IPS DF 4.7 (cell line): ENCODE measurements at regions not wholly inside any gene's neighbourhood (a gene's known extent, or its start where the extent isn't known, plus 50 kb on each side); places are given as distances from the start of the nearest gene placed in this dataset.
"Not testable (repeated sequence)": the region's sequence is repeated elsewhere in the genome, so short reads cannot be mapped to it uniquely, and the experiment has no call there.

ENCODE experiments used
- DNase-seq: peaks from one replicate; pipeline ENCODE4 v3.0.0-alpha.2; 2013; ENCODE audit warnings: low spot score; ENCODE audit errors: extremely low read depth

DNA sequence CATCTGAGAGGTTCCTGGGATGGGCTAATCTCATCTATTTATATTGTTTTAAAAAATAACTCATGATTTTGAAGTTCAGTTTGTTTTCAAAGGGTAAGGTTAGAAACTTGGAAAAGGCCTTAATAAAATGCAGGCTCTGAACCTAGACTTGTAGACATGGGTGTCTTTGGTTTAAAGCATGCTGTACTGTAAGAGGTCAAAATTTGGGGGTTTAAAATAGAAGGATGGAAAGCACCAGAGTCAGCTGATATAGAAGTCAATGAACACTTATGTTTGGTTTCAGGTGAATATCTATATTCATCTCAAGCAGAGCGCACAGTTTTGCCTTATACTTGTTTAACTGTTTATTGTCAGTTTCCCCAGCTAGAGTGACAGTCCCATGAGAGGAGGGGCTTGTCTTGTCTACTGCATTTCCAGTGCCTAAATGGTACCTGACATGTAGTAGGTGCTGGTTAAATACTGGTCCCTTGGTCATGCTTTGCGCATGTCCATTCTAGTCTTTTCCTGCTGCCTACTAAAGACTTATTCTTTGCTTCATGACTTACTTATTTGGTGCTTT lies 112.3 kb upstream of the DTNBP1 start:
- DNase-seq: no peak

DNA sequence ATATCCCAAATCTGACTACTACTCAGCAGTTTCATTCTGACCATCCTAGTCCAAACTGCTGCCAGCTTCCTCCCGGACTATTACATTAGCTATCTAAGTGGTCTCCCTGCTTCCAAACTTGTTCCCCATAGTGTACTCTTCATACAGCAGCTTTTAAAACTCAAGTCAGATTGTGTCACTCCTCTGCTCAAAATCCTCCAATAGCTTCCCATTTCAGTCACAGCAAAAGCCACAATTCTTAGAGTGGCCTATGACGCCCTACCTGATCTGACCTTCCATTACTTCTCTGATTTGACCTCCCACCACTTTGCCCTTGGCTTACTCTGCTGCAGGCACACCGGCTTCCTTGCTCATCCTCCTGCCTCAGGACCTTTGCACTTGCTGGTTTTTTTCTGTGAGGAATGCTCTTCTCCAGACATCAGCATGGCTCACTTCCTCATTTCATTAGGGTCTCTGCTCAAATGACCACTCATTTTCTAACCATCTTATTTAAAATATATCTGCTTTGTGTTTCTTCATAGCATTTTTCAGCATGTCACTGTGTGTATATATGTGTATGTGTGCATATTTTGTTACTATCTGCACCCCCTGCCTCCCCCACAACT lies 111.1 kb upstream of the DTNBP1 start:
- DNase-seq: no peak

DNA sequence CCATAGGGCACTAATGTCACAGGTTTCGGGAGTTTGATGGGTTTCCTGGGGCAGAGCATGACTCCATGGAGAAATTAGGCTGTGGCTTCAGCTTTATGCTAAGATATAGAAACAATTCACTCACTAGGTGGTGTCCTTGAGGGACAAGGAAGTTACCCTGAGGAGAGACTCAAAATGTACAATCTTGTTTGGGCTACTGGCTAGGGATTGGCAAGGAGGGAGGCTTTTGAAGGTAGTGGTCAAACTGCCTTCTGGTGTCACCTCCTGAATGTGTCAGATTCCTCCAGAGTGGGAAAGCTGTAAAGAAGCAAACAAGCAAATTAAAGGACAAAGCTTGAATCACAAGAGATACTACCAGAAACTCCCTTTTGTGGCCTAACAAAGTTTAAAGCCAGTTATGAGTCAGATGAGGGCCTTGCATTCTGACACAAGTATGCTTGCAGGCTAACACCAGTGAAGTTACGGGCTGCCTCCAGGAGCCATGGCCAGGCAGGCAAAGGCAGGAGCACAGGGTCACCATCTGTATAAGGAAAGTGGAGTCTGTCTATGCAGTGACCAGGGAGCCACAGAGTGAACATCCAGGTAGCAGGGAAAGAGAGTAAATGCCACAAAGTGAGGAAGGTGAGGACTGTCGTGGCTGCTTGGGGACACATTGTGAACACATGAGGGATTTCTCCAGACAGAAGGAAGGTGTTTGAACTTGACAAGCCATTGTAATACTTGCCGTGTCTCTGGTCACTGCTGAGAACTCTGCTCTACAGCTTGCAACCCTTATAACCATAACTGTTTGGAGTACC lies 107.7 kb upstream of the DTNBP1 start:
- no peak for DNase-seq

DNA sequence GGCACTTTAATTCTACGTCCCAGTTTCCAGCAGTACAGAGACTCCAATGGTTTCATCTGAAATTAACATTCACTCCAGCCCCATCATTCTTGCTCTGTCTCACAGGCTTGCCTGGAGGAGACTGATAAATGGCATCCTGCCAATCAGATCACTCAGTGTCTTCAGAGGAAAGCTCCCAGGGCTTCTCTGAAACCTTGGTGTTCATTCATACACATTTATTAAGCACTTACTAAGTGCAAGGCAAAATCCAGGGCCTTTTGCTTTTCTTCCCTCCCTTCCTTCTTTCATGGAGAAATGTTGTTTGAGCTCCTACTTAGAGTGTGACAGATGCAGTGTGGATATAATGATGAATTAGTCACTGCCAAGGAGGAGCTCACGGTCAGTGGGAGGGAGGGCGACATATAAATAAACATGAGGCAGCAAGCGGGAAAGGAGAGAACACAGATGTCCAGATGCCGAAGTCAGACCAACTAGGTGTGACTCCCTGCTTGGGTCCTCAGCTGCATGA lies 106.7 kb upstream of the DTNBP1 start:
- DNase-seq: no peak

DNA sequence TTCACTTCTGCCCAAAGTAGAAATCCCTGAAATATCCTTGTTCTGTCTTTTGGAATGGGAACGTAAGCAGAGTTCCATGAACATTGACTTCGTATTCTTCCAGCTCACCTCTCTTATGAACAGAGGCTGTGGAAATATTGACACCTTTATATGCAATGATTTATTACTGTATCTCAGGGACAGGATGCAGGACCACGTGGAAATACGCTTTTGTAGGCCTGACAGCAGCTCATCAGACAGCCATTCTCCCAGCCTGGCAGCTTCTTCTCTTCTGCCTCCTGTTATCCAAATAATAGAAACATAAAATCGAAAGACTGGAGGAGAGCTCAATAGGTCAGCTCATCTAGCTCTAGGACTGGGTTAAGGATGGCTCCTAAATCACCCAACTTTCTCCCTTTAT lies 106.2 kb upstream of the DTNBP1 start:
- DNase-seq: no peak

DNA sequence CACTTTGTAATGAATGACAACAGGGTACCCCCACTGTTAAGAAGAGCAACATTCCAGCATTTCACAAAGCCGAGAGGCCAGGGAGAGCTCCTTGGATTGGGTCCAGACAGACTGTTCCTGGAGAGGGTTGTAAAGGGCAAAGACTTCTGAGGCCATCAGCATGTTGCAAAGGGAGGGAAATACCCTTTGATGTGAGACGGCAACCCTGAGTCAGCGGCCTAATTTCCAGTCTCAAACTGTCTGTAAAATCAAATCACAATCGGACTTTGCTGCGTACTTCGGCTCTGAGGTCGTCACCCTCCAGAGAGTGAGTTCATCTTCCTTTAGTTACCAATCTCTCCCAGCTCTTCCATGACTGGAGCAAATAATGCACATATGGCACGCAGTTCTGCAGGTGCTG lies 101.0 kb upstream of the DTNBP1 start:
- no peak for DNase-seq

DNA sequence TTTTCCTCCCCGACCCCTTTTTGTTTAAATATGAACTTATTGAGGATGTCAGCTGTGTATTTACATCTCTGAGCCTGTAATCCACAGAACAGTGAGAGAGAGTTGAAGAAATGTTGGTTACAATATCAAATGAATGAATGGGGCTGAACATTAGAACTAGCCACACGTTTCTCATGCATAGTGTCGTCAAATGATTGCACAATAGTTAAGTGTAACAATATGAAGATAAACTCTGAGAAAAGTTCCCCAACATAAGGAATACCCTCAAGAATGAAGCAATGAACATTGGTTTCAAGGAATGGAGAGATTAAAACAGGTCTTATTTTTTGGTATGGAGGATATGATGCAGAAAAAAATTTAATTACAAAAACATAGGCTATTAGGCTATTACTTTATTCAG lies 100.5 kb upstream of the DTNBP1 start:
- no peak for DNase-seq

DNA sequence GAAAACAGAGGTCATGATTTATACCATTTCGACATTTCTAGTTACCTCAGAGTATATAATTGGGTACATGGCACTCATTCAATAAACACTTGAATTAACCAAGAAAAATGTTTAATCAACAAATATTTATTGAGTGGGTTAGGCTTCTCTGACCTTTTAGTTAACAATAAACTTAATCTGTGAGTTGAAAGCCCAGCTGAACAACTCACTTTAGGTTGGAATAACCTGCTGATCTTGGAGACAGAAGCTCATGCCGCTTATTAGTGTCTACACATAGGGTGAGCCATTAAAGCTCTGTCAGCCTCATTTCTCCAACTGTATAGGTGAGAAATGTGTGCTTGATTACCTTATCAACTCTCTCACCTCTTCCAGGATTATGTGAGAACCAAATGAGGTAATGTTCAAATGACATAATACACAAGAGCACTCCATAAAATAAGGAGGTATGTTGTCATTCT lies 98.2 kb upstream of the DTNBP1 start:
- DNase-seq: no peak

DNA sequence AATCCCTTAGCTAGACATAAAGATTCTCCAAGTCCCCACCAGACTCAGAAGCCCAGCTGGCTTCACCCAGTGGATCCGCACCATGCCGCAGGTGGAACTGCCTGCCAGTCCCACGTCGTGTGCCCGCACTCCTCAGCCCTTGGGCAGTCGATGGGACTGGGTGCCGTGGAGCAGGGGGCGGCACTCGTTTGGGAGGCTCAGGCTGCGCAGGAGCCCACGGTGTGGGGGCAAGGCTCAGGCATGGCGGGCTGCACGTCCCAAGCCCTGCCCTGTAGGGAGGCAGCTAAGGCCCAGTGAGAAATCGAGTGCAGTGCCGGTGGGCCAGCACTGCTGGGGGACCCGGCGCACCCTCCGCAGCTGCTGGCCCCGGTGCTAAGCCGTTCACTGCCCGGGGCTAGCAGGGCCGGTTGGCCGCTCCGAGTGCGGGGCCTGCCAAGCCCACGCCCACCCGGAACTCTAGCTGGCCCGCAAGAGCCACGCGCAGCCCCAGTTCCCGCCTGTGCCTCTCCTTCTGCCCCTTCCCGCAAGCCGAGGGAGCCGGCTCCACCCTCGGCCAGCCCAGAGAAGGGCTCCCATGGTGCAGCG lies 95.9 kb upstream of the DTNBP1 start:
- DNase-seq: no peak

DNA sequence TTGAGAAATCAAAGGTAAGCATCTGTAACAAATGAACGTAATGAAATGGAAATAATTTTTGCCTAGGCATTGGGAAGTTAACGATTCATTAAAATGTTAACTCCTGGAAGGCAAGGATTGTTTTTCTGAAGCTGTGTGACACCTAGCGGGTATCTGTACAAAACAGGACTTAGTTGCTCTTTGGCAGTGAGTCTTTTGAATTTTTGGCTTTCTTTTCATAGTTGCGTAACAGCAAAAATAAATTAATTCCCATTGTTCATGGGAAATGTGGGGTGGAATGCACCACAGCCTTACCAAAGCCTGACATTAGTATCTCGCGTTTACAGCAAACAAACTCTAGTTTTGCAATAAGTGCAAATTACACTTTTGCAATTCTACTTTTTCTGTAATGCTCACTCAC lies 92.7 kb upstream of the DTNBP1 start:
- no peak for DNase-seq

DNA sequence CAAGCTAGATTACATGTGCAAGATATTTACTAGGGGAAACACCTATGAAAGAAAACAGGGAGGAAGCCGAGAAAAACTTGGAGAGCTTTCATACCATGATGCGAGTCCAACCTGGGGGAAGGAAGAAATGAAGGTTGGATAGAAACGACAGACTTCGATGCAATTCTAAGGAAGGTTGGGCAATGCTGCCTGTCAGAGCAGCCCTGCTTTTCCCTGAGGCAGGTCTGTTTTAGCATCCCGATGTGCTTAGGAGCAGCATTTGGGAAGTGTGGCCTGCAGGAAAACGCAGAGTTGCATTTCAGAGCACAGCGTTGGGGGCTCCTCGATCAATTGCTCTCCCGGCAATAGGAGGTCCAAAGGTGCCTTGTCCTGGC lies 91.9 kb upstream of the DTNBP1 start:
- no peak for DNase-seq

DNA sequence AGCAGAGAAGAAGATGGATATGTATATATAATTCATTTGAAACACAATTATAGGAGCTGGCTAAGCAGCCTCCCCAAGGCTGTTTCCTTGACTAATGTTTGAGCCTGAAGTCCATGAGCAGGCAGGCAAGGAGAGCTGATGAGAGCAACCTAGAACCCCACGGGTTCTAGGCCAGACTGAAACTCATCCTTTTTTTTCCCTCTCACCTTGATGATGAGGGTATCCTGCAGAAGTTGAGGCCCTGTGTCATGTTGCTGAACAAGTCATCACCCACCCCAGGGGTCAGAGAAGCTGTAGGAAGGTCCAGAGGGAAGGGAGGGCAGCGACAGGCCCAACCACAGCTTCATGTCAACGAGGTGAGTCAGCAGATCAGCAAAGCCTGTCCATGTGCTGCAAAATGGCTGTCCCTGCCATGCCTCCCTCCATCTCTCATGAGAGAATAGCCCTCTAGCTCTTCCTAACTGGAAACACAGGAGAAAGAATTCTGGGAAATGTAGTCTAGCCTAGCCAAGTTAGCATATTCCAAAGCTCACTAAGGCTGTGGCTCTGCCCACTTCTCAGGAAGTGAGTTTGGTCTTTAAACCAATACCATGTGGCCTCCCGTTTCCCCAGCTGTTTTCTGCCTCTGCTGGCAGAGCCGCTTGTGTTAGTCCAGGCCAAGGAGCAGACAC lies 91.3 kb upstream of the DTNBP1 start:
- no peak for DNase-seq

DNA sequence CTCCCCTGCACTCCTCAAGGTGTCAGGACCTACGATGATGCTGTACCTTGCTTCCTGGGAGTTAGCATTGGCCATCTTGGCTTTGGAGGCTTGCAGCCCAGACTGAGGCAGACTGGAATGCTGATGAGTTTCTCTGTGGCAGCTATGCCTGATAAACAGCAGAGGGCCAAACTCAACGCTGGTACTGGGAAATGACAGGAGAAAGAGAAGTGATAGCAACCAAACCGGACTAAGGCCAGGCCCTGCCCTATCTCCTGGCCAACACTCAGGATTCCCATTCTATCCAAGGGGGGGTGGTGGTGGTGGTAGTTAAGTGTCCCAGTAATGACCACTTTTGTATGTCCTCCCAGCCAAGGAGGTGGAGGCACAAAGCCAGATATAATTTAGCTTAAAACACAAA lies 90.0 kb upstream of the DTNBP1 start:
- no peak for DNase-seq

DNA sequence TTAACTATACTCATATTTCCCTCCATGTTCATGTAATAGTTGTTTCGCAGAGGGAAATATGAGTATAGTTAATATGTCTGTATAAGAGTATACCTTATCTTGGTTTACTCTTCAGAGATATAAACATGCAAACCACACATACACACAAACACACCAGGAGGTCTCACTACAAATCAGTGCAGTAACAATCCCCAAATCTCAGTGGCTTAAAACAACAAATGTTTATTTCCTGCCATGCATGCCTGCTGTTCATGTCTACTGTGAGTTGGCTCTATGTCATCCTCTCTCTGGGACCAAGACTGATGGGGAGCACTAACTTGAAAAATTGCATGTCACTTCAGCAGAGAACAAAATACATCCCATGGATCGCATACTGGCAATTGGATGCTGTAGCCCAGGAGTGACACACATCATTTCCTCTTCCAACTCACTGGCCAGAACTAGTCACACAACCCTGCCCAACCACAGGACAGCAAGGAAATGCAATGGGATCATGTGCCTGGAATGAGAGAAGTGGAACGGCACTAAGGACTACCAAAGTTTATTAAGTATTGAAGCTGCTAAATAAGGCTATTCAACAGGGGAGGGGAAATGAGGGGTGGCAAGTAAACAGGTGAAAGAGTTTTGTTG lies 89.0 kb upstream of the DTNBP1 start:
- DNase-seq: no peak

DNA sequence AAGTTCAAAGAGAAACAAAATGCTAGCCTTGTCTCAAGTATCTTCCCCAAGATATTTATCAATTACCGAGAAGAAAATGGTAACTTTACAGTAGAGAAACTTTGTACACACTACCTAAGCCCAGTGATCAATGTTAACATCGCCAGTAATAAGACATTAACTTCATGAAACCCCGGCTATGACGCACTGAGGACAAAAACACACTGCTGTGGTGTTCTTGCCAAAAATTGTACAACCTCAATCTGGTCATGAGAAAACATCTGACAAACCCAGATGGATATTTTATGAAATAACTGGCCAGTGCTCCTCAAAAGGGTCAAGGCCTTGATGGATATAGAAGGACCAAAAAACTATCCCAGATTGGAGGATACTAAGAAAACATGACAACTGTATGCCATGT lies 85.5 kb upstream of the DTNBP1 start:
- no peak for DNase-seq

DNA sequence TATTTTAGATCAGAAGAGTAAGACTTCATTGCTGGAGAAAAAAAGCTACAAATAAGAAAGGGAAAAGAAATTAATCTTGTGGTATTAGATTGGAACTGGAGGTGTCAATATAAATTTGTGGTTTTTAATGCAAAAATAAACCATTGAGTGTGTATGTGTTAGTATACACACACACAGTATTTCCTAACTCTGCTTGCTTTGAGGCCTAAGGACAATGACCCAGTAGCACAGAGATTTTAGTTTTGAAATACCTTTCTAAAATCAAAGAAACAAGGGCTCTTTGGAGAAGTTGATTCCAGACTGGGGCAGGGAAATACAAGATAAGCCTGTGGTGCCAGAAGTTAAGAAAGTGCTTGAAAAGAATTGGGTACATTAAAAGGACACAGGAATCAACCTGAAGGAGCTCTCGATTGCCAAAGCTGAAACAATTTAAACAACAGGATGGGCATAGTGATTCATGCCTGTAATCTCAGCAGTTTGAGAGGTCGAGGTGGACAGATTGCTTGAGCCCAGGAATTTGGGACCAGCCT lies 84.6 kb upstream of the DTNBP1 start:
- no peak for DNase-seq

DNA sequence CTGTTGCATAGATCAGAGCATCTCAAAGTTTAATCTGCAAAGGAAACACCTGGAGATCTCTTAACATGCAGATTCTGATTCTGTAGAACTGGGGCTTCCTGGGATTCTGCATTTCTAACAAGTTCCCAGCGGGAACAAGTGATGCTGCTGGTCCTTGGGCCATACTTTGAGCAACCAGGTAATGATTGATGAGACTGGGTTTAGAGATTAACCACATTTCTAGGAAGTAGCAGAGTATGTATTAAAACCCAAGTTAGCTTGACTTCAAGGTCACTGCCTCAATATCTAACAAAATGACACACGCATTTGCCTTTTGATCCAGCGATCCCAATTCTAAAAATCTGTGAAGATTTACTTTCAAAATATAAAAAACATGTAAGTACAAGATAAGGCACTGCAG lies 83.0 kb upstream of the DTNBP1 start:
- no peak for DNase-seq

DNA sequence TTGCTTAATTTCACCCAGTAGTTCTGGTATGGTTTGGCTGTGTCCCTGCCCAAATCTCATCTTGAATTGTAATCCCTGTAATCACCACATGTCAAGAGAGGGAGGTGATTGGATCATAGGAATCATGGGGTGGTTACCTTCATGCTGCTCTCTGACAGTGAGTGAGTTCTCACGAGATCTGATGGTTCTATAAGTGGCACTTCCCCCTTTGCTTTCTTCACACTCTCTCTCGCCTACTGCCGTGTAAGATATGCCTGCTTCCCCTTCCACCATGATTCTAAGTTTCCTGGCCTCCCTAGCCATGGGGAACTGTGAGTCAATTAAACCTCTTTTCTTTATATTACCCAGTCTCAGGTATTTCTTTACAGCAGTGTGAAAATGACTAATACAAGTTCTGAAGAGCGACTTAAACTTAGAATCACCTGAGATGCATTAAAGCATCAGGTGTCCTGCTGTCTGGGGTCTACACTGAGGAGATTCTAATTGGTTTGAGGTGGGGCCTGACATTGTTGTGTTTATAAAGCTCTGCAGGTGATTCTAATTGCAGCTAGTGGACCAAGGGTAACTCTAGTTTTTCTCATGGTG lies 82.1 kb upstream of the DTNBP1 start:
- DNase-seq: no peak

DNA sequence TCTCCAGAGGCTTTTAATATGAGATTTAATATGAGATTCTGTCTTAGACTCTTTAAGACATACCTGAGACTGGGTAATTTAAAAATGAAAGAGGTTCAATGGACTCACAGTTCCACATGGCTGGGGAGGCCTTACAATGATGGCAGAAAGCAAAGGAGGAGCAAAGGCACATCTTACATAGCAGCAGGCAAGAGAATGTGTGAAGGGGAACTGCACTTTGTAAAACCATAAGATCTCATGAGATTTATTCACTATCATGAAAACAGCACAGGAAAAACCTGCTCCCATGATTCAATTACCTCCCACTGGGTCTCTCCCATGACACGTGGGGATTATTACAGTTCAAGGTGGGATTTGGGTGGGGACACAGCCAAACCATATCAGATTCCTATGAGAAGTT lies 79.2 kb upstream of the DTNBP1 start:
- not testable (repeated sequence) for DNase-seq

DNA sequence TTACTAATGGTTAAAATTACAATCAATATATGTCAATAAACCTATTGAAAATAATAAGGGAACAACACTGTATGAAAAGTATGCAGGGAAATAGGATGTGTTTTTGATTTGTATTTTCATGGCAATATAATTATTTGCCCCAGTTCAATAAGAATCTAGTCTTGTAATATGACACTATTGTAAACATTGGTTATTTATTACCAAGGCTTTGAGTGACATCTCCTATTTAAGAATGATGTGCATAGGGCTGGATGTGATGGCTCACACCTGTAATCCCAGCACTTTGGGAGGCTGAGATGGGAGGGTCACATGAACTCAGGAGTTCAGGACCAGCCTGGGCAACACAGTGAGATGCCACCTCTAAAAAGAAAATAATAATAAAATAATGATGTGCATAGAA lies 78.6 kb upstream of the DTNBP1 start:
- DNase-seq: no peak

DNA sequence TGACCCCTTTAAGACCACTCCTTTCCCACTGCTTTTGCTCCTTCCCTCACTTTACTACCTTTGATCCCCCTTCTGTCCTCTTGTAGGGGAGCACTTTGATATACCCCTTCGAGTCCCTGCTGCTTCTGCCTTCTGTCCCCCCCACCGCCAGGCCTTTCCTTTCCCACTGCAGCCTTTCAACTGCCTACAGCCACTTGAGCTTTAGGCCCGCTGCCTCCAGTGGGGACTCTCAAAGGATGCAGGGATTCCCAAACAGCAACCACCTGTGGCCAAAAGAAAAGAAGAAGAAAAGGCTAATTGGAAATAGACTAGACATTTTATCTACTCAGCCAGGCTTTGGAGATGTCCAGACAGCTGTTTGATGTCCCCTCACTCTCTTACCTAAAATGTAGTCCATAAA lies 77.0 kb upstream of the DTNBP1 start:
- no peak for DNase-seq
